OCI-LY1 (cell line): ENCODE measurements at regions not wholly inside any gene's neighbourhood (a gene's known extent, or its start where the extent isn't known, plus 50 kb on each side); places are given as distances from the start of the nearest gene placed in this dataset.

Source experiments
- EZH2 ChIP-seq: fragments of 200-600 bp; sonication (generic), shearing (Covaris generic); IDR thresholded peaks from 2 replicates; pipeline ENCODE4 v1.8.0; 2017; ENCODE audit warnings: borderline replicate concordance, mixed run types, mild to moderate bottlenecking, antibody characterized with exemption, low read length, moderate library complexity, mixed read lengths
- TF ChIP-seq, protein P1 (sequence below): fragments of 200-600 bp; sonication (generic), shearing (Covaris generic); IDR thresholded peaks from 2 replicates; pipeline ENCODE4 v1.5.1; 2017; ENCODE audit warnings: mild to moderate bottlenecking, antibody characterized with exemption, low read length, moderate library complexity, mixed read lengths

DNA sequence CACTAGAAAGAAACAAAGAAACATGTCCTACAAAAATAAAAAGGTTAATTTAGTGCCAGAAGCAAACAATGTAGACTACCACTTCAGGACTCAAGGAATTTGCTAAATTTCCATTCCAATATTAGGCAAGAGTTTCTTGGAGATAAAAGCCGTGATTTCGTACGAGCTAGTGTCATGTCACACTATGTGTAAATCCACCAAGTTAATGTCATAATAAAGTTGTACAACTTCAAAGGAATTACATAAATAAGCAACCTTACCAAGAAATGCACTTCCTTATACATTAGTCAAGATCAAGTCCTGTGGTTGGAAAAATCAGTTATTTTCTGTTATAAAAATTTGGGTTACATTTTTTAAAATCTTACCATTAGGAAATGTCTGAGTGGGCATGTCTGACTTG lies 1222.8 kb downstream of the GALC start:
- TF ChIP-seq, protein P1, sequence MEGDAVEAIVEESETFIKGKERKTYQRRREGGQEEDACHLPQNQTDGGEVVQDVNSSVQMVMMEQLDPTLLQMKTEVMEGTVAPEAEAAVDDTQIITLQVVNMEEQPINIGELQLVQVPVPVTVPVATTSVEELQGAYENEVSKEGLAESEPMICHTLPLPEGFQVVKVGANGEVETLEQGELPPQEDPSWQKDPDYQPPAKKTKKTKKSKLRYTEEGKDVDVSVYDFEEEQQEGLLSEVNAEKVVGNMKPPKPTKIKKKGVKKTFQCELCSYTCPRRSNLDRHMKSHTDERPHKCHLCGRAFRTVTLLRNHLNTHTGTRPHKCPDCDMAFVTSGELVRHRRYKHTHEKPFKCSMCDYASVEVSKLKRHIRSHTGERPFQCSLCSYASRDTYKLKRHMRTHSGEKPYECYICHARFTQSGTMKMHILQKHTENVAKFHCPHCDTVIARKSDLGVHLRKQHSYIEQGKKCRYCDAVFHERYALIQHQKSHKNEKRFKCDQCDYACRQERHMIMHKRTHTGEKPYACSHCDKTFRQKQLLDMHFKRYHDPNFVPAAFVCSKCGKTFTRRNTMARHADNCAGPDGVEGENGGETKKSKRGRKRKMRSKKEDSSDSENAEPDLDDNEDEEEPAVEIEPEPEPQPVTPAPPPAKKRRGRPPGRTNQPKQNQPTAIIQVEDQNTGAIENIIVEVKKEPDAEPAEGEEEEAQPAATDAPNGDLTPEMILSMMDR = no peak
- TF ChIP-seq EZH2 = no peak
